ENCODE measurements at regions not wholly inside any gene's neighbourhood (a gene's known extent, or its start where the extent isn't known, plus 50 kb on each side); places are given as distances from the start of the nearest gene placed in this dataset.

- DNase-seq = no peak
Measured at GRCh38 chr7:45986355-45987298, 65.6 kb upstream of the IGFBP3 start.

GRCh38 chr7:45985902-45986301 lies 64.8 kb upstream of the IGFBP3 start:
- DNase-seq = no peak

- DNase-seq = no peak
Measured at GRCh38 chr7:45984386-45985295, 63.6 kb upstream of the IGFBP3 start.

DNA sequence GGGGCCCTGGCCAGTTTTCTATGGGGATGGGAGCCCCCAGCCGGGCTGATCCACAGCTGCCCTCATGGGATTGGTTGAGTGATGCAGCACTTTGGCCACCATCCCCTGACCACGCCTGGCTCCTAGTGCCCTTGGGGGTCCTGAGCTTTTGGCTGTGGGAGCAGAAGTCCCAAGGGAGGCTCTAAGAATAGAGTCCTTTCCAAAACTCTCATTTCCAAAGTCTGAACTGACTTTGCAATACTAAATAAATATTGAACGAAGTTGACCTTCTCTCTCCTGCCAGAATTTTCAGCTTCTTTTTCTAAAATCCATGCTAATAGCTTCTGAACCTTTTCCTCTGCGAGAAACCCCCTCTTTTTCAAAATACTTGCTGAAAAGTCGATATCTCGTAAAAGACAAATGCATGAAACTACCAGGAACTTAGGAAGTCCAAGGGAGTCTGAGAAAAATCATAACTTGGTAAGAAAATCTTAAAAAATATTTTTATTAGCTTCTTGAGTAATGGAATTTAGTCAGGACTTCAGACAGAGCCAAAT lies 62.7 kb upstream of the IGFBP3 start:
- DNase-seq = no peak

GRCh38 chr7:45982907-45983719 lies 62.0 kb upstream of the IGFBP3 start:
- no peak for DNase-seq

GRCh38 chr7:45982132-45982531 lies 61.1 kb upstream of the IGFBP3 start:
- DNase-seq = no peak

DNA sequence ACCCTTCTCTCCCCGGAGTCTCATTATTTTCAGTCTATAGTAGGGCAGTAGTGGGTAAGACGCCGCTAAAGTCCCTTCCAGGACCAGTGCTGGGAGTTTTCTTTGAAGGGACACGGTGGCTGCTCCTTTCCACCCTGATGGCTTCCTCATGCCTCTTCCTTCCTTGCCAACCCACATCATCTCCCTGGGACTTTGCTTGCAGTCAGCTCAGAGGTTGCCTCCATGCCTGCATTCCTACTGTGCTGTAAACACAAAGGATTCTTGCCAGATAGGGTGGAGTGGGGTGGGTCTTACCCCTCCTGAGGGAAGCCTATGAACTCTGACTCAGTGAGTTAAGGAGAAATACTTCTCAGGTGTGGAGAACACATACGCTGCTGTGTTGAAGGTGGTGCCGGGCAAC lies 59.9 kb upstream of the IGFBP3 start:
- DNase-seq = no peak

DNA sequence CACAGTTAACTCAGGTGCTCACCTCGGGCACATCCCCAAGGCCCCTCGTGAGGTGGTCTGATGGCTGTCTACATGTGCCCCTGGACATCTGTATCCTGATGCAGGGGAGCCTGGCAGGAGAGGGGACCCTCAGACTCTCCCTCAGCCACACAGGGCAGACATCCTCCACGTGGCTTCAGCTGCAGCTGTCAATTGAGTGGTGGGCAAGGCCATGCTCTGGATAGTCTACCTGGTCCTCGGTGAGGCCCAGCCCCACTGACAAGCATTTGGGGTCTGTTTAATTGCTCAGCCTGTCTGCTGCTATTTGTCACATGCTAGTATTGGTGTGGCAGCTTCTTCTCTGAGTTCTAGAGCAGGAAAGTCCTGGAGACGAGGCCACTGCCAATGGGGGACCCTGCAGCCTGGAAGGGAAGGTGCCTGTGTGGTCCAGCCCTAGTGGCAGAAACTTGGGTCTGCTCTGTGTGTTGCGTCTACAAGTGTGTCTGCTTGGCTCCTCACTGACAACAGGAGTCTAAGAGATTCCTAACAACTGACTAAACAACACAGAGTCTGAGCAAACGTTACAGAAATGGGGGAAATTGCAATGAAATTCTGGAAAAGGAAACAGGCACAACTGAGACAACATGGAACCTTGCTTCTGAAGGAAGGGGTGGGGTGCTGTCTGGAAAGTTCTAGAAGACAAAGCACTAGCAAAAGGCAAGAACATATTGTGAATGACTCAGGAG lies 59.3 kb upstream of the IGFBP3 start:
- no peak for DNase-seq

GRCh38 chr7:45979275-45980180 lies 58.5 kb upstream of the IGFBP3 start:
- no peak for DNase-seq

DNA sequence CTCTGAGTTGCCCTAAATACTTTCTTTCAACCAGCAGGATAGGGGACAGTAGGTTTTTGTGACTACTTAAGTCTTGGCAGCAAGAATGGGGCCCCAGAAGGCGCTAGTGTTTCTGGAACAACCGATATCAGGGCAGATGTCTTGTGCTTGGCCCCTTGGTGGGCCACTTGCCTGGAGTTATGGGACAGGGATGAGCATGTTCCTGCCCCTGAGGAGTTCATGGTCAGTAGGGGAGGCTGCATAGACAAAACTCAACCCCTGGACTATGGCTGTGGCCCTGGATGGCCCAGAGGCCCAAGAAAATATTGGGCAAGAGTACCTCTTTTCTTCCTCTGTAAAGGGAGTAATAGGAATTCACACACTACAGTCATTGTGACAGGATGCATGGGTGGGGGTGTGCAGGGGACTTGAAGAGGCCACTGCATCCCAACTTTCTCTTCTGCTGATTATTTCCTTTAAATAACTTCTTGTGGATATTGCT lies 57.7 kb upstream of the IGFBP3 start:
- DNase-seq = no peak

DNA sequence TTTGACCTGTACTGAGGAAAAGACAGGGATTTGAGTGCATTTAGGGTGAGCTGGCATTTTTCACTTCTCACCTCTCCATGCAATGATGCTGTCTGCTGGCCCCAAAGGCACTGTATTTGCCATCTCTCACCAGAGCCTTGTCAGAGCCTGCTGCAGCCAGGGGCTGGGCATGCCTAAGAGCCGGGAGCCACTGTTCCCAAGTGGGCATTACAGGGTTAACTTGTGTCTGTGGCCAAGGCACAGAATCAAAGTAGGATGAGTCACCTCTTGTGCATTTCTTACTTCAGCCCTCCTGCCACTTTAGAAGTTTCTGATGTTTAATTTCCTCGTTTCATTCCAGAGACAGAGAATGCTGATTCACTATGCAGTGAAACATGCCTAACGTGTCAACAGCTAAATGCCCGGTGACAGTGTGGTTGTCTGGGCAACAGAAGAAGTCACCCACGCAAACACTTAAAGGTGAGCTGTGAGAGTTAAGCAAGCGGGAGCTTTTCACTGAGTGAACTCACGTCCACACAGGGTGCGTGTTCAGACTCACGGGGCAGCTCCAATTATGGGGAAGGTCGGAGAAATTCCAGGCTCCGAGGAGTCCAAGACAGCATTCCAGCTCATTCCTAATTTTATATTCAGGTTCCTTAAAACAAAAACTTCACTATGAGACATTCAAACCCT lies 57.1 kb upstream of the IGFBP3 start:
- DNase-seq = no peak

DNA sequence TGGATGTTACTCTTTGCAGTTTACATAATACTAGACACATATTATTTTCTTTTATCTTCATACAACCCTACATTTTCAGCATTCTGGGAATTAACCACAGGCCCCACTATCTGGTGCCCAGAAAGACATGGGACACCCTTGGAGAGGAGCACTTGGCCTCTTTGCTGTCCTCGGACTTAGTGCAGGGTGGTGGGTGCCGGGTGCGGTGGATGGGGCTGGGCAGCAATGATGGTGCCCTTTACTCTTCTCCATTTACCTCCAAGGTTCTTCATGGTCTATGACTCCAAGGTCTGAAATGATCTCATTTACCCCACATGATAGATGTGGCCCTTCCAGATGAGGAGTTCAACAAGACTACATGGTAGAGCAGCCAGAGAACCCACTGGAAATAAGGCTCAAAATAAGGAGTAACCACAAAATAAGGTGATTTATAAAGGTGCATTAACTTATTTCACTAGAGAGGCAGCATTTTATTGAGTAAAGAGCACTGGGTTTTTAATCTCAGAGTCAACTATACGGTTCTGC lies 56.2 kb upstream of the IGFBP3 start:
- DNase-seq = no peak

DNA sequence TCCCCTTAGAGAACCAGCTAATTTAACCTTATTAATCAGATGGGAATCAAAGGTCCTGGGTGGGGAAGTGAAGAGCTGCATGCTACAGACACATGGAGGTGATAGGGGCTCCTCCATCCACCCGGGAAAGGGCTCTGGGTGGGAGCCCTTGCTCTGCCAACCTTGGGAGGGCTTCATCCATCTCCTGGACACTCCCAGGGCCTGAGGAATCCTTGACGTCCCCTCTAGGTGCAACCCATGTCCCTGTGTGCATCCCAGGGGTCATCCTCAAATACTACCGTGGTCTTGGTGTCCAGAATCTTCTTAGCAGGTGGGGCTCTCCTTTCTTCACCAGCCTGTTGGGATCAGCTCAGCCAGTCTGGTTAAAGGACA lies 55.4 kb upstream of the IGFBP3 start:
- DNase-seq = no peak

DNA sequence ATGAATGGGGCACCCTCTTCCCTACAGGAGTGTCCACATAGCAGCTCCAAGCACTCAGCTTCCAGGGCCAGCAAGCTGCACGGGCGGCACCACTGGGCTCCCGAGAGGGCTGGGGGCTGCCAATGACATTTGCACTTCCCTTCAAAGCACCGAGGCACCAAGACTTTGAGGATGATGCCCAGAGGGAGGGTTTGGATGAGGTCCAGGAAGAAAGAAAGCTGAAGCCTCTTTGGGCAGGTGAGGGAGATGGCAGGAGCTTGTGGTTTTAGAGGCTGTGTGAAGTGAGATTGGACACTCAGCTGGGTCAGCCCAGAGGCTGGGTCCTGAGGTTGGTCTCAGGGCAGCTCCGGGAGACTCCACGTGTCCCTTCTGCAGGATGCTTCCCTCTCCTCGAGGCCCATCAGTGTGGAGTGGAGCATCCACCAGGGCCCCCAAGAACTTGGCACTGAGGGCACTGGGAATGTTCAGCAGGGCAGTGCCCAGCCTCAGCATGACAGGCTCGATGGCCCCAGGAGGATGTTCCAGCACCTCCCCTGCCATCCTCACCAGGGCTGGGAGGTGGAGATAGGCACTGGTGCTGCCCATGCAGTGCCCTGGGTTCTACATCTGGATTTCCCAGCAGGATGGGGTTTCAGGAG lies 54.9 kb upstream of the IGFBP3 start:
- no peak for DNase-seq

DNA sequence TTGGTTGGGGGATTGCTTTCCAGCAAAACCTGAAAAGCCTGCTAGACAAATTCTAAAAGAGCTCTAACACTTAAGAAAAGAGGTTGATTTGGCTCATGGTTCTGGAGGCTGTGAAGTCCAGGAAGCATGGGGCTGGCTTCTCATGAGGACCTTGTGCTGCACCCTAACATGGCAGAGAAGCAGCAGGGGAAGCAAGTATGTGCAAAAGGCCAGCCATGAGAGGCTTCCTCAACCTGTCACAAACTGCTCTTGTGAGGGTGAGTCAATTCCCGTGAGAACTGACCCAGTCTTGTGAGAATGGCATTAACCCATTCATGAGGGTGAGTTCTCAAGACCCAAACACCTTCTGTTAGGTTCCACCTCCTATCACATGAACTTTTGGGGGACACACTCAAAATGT lies 54.3 kb upstream of the IGFBP3 start:
- no peak for DNase-seq

- no peak for DNase-seq
Measured at GRCh38 chr7:45974540-45975360, 53.7 kb upstream of the IGFBP3 start.

GRCh38 chr7:45973725-45974532 lies 52.9 kb upstream of the IGFBP3 start:
- no peak for DNase-seq

Data from NCI-H345 (cell line).